ENCODE measurements at regions not wholly inside any gene's neighbourhood (a gene's known extent, or its start where the extent isn't known, plus 50 kb on each side); places are given as distances from the start of the nearest gene placed in this dataset.

DNA sequence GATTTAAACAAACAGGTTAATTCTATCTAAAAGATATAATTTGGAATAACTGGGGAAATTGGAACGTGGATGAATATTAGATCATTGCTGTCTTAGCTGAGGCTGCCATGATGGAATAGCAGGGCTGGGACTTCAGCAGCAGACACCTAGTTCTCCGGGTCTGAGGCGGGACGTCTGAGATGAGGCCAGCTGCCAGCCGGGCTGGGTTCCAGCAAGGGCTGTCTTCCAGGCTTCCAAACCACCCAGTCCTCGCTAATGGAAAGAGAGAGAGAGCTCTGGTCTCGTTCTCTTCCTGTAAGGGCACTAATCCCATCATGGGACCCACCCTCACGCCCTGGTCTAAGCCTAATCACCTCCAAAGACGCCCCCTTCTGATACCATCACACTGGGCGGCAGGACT is 85.7 kb downstream of the ADRA2C start:
- TF ChIP-seq POLR2A (IDR thresholded peaks at IDR 0.05; ENCODE audit: extremely low read depth, insufficient read length) = no peak
- TF ChIP-seq, protein P1, sequence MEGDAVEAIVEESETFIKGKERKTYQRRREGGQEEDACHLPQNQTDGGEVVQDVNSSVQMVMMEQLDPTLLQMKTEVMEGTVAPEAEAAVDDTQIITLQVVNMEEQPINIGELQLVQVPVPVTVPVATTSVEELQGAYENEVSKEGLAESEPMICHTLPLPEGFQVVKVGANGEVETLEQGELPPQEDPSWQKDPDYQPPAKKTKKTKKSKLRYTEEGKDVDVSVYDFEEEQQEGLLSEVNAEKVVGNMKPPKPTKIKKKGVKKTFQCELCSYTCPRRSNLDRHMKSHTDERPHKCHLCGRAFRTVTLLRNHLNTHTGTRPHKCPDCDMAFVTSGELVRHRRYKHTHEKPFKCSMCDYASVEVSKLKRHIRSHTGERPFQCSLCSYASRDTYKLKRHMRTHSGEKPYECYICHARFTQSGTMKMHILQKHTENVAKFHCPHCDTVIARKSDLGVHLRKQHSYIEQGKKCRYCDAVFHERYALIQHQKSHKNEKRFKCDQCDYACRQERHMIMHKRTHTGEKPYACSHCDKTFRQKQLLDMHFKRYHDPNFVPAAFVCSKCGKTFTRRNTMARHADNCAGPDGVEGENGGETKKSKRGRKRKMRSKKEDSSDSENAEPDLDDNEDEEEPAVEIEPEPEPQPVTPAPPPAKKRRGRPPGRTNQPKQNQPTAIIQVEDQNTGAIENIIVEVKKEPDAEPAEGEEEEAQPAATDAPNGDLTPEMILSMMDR (IDR thresholded peaks at IDR 0.05; ENCODE audit: low read depth, low read length) = no peak

All from NB4 (cell line).